ENCODE measurements at regions not wholly inside any gene's neighbourhood (a gene's known extent, or its start where the extent isn't known, plus 50 kb on each side); places are given as distances from the start of the nearest gene placed in this dataset.
"Not testable (repeated sequence)": the region's sequence is repeated elsewhere in the genome, so short reads cannot be mapped to it uniquely, and the experiment has no call there.

GRCh38 chr11:21625982-21626381 lies 566.9 kb upstream of the ANO5 start:
- no peak for FAIRE-seq
- DNase-seq (ENCODE audit: low spot score in 2 of 2) = no peak

- DNase-seq (ENCODE audit: low spot score in 2 of 2) (no peak), FAIRE-seq (no peak)
These were observed 564.2 kb upstream of the ANO5 start for GRCh38 chr11:21628641-21629040.

GRCh38 chr11:21630934-21631478 lies 561.9 kb upstream of the ANO5 start:
- FAIRE-seq (no peak), DNase-seq (ENCODE audit: low spot score in 2 of 2) (no peak)

GRCh38 chr11:21631991-21632390 lies 560.9 kb upstream of the ANO5 start:
- FAIRE-seq = no peak

GRCh38 chr11:21634491-21634890 lies 558.4 kb upstream of the ANO5 start:
- no peak for FAIRE-seq
- DNase-seq (ENCODE audit: low spot score in 2 of 2) = no peak

More at GRCh38 chr11:21631991-21632390, 560.9 kb upstream of the ANO5 start:
- no peak for DNase-seq (ENCODE audit: low spot score in 2 of 2)

- FAIRE-seq = no peak
- DNase-seq (ENCODE audit: low spot score in 2 of 2) = no peak
These were observed 557.9 kb upstream of the ANO5 start for GRCh38 chr11:21634956-21635355.

GRCh38 chr11:21635394-21636145 lies 557.3 kb upstream of the ANO5 start:
- DNase-seq (ENCODE audit: low spot score in 2 of 2) (no peak), FAIRE-seq (no peak)

GRCh38 chr11:21636561-21636960 lies 556.3 kb upstream of the ANO5 start:
- no peak for DNase-seq (ENCODE audit: low spot score in 2 of 2)
- FAIRE-seq = no peak

GRCh38 chr11:21640491-21640890 lies 552.4 kb upstream of the ANO5 start:
- FAIRE-seq (no peak), DNase-seq (ENCODE audit: low spot score in 2 of 2) (no peak)

- FAIRE-seq (no peak), DNase-seq (ENCODE audit: low spot score in 2 of 2) (no peak)
These were observed 551.0 kb upstream of the ANO5 start for GRCh38 chr11:21641869-21642268.

GRCh38 chr11:21646351-21646750 lies 546.5 kb upstream of the ANO5 start:
- no peak for FAIRE-seq
- no peak for DNase-seq (ENCODE audit: low spot score in 2 of 2)

- FAIRE-seq (no peak), DNase-seq (ENCODE audit: low spot score in 2 of 2) (no peak)
These were observed 541.9 kb upstream of the ANO5 start for GRCh38 chr11:21650961-21651360.

- FAIRE-seq (no peak), DNase-seq (ENCODE audit: low spot score in 2 of 2) (no peak)
These were observed 538.9 kb upstream of the ANO5 start for GRCh38 chr11:21653951-21654421.

- no peak for DNase-seq (ENCODE audit: low spot score in 2 of 2)
- FAIRE-seq = no peak
These were observed 536.8 kb upstream of the ANO5 start for GRCh38 chr11:21656065-21656464.

GRCh38 chr11:21658654-21659193 lies 534.2 kb upstream of the ANO5 start:
- DNase-seq (ENCODE audit: low spot score in 2 of 2) = no peak
- FAIRE-seq = no peak

GRCh38 chr11:21659377-21659776 lies 533.5 kb upstream of the ANO5 start:
- peak; percentile 98 for FAIRE-seq
- DNase-seq (ENCODE audit: low spot score in 2 of 2) = not testable (repeated sequence)

GRCh38 chr11:21659961-21660360 lies 532.9 kb upstream of the ANO5 start:
- DNase-seq (ENCODE audit: low spot score in 2 of 2) (no peak), FAIRE-seq (no peak)

GRCh38 chr11:21675049-21675616 lies 517.8 kb upstream of the ANO5 start:
- DNase-seq (ENCODE audit: low spot score in 2 of 2) = no peak
- FAIRE-seq = no peak

- FAIRE-seq (no peak), DNase-seq (ENCODE audit: low spot score in 2 of 2) (no peak)
These were observed 505.2 kb upstream of the ANO5 start for GRCh38 chr11:21687643-21688042.

- FAIRE-seq = no peak
- no peak for DNase-seq (ENCODE audit: low spot score in 2 of 2)
These were observed 488.3 kb upstream of the ANO5 start for GRCh38 chr11:21704539-21704938.

GRCh38 chr11:21707116-21707739 lies 485.7 kb upstream of the ANO5 start:
- DNase-seq (ENCODE audit: low spot score in 2 of 2) (no peak), FAIRE-seq (no peak)
